HG03103 (cell line): ENCODE measurements at regions not wholly inside any gene's neighbourhood (a gene's known extent, or its start where the extent isn't known, plus 50 kb on each side); places are given as distances from the start of the nearest gene placed in this dataset.
"Not testable (repeated sequence)": the region's sequence is repeated elsewhere in the genome, so short reads cannot be mapped to it uniquely, and the experiment has no call there.

Source experiments
- ATAC-seq: cut with Tn5 transposase; IDR thresholded peaks from one replicate; pipeline ENCODE4 v1.9.1; 2021; ENCODE audit warnings: low read depth; ENCODE audit not compliant: unreplicated experiment

DNA sequence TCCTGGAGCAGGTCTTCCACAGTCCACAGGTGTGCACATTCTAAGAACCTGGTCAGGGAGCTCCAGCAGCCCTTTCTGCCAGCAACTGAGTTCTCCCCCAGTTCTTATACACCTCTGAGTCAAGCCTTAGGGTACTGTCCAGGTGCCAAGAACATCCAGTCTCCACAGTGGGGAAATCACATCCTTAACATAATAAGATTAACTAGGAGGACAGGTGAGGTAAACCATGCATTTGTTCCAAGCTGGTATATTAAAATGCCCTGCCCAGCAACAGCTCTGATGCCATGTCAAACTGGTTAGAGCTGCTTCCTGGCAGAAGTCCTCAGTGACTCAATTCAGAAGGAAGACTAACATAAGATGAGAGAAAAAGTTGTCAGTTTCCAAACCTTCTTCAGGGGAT, 303.9 kb upstream of the SGK1 start:
- ATAC-seq: no peak

- ATAC-seq: no peak
These were observed 301.9 kb upstream of the SGK1 start for GRCh38 chr6:134619789-134620188.

- ATAC-seq: no peak
These were observed 301.2 kb upstream of the SGK1 start for GRCh38 chr6:134619077-134619476.

DNA sequence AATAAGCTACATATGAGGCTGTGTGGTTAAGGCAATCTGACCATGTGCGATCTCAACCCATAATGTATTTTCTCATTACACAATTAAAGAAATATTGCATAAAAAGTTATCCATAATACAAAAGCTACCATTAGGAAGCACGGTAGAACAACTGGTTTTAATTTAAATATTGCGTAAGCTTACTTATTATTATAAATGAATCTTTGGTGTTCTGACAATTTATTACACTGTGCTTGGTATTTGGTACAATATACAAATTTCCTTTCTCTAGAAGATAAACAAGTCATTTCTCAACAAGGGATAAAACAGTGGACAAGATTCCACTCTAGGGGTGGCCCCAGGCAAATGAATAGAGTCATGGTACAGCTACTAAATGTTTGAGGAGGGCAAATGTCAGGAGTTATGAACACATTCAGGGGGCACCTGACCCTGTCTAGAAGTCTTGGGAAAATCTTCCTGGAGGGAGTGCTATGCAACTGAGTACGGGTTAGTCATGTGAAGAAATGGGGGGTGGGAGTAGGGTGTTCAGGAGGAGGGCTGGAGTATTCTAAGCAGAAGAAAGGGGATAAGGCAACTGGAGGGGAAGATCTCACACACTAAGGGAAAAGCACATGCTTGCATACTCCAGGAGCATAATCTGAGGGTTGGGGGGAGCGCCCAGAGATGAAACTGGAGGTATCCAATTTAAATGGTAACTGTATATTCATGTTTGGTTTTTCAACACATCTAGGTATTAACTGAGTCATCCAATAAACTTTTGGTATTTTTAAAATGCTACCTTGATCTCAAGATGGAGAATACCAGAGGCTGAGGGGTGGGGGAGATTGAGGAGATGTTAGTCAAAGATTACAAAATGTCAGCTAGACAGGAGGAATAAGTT, 296.9 kb upstream of the SGK1 start:
- no peak for ATAC-seq

DNA sequence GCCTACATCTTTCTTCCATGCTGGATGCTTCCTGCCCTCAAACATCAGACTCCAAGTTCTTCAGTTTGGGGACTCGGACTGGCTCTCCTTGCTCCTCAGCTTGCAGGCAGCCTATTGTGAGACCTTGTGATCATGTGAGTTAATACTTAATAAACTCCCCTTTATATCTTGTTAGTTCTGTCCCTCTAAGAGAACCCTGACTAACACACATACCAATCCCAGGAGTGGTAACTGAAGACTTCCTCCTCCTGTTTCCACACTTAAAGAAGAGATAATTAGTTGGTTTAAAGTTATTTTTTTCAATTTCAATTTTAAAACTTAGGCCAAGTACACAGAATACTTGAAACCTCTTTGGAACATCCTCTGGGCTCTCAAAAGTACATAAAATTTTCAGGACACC, 294.2 kb upstream of the SGK1 start:
- ATAC-seq: not testable (repeated sequence)

DNA sequence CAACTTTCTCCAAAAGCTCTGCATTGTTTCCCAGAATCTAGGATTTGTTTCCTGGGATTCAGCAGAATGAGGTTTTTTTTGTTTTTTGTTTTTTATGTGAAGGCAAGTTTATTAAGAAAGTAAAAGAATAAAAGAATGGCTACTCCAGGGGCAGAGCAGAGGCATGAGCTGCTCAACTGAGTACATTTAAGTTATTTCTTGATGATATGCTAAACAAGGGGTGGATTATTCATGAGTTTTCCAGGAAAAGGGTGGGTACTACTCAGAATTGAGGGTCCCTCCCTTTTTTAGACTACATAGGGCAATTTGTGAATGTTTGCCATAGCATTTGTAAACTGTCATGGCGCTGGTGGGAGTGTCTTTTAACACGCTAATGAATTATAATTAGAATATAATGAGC, 292.5 kb upstream of the SGK1 start:
- no peak for ATAC-seq

DNA sequence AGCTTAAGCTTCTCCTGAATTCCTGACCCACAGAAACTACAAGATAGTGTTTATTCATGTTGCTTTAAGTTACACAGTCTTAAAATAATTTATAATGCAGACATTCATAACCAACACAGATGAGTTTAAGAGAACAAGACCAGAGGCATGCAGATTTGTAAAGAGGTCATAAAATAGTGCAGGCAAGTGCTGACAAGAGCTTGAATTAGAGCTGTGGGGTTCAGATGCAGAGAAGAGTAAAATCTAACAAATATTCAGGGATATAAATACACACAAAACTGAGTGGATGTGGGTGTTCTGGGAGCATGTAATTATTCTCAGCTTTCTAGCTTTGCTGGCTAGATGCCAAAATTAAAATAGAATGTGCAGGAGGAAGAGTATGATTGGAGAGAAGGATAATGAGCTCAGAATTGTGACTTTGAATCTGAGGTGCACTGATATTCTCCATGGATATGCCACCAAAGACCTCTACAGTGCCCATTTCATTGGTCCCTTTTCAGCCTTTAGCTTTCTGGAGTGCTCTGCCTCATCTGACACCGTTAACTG, 291.9 kb upstream of the SGK1 start:
- ATAC-seq: no peak

GRCh38 chr6:134607411-134607810, 289.5 kb upstream of the SGK1 start:
- no peak for ATAC-seq

DNA sequence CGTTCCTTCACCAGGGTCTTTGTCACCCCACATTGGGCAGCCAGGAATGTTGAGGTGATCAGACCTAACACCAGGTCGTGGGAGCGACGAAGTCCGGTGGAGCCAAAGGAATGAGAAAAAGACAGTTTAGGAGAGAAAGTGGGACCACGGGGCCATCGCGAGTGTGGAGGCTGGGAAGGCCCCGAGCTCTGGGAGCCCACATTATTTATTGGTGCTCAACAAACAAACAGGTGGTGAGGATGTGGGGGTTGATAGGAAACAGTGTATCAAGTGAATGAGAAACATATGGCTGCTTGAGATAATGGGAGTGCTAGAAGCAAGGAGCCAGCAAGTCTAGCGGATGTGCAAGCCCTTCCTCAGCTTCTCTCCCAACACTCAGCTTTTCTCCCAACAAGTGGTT, 287.1 kb upstream of the SGK1 start:
- ATAC-seq: no peak

DNA sequence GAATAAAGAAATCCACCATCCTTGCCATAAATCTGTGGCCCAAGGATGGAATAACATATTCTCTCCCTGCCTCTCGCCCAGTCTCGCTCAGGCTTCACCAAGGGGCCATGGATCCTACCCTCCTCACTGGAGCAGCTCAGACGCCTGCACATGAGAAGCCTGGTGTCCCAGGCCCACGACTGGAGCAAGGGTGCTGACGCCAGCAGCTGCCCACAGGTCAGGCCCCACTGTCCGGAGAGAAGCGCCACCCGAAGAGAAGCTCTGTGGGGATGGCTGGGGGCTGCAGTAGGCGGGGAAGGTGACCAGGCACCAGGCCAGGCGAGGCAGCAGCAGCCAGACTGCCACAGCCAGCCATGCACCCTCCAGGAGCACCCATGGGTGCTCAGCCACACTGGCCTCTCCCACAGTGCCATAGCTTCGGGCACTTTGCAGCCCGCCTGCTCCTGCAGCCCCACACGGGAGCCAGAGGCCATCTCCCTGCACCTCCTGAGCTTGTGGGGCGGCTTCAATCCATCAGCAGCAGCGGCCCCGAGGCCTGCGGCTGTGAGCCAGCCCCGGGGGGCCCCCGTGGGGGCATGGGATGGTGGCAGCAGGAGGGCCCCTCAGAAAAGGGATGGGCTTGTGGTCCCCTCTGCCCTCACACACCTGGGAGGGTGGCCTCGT, 286.2 kb upstream of the SGK1 start:
- no peak for ATAC-seq

GRCh38 chr6:134603561-134603960, 285.6 kb upstream of the SGK1 start:
- ATAC-seq: no peak

GRCh38 chr6:134602123-134602522, 284.2 kb upstream of the SGK1 start:
- ATAC-seq: no peak

GRCh38 chr6:134600671-134601070, 282.8 kb upstream of the SGK1 start:
- no peak for ATAC-seq

- no peak for ATAC-seq
These were observed 281.2 kb upstream of the SGK1 start for GRCh38 chr6:134599079-134599478.

DNA sequence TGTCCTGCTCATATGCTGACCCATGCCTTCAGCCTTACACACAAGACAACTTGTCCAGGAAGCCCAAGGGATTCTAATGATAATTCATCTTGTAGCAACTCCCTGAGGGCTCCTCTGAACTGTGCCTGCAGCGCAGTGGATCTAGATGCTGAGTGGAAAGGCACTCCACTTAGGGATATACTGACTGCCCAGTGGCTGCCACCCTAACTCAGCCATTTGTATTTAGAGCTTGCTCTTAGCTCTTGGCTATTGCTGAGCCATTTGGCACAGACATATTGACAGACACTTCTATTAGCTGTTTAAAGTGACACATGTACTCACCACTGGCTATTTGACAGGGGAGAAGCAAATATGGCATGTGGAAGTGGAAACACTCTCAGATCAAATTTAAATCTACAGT, 278.3 kb upstream of the SGK1 start:
- no peak for ATAC-seq

DNA sequence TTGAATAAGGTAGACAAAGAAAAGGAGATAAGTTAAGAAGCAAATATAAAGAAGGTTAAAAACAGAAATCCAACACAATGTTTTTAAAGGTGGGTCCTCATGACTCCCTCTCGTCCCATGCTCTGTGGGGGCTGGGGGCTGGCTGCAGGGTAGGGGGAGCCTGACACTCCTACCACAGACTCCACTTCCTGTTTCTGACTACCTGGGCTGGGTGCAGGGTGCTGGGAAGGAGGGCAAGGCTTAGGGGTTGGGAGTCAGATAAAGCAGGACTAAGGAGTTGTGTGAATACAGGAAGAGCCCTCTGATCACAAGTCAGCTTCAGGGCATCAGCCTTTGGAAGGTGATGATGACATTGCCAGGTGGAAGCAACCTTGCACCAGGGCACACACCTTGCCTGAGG, 277.0 kb upstream of the SGK1 start:
- no peak for ATAC-seq

- no peak for ATAC-seq
These were observed 276.0 kb upstream of the SGK1 start for GRCh38 chr6:134593887-134594286.

GRCh38 chr6:134593442-134593841, 275.5 kb upstream of the SGK1 start:
- ATAC-seq: no peak

- no peak for ATAC-seq
These were observed 275.1 kb upstream of the SGK1 start for GRCh38 chr6:134593024-134593423.

DNA sequence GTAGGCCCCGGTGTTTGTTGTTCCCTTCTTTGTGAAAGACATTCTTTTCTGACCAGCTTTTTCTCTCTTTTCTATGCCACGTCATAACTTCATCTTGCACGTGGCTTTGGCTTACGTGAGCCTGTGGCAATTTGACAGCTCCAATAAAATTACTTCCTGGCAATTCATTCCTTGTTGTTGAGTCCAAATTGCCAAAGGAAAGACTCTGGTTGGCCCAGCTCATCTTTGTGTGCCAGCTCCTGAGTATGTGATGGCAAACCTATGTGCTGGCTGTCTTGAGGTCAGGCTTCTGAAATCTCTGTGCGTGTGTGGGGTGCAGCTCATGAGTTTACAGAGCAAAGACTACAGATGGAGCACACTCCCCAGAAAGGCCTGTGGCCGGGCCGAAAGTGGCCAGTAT, 272.5 kb upstream of the SGK1 start:
- no peak for ATAC-seq

GRCh38 chr6:134590004-134590403, 272.1 kb upstream of the SGK1 start:
- ATAC-seq: no peak

DNA sequence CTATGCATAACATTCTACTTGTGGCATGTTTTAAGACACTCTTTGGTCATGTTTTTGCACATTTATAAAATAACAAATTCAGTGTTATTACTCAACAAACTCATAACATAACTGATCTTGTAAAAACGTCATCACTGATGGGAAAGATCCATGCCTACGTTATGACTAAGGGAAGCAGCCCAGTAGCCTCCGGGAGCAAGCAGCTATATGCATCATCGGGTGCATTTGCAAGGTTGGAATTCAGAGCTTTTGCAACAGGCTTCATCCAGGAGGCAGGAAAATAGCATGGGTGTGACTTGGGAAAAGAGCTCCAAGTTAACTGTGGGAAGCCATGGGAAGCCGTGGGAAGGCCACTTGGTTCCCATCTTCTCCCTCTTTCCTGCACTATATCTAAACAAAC, 271.6 kb upstream of the SGK1 start:
- ATAC-seq: no peak
